Tibial nerve (tissue), 4 donors: ENCODE measurements at regions not wholly inside any gene's neighbourhood (a gene's known extent, or its start where the extent isn't known, plus 50 kb on each side); places are given as distances from the start of the nearest gene placed in this dataset.

Experiments
- DNase-seq, 2 donors: peaks; one replicate each; pipeline ENCODE4 v3.0.0-alpha.2; 2019; ENCODE audit warnings: low spot score in 2 of 2
- H3K27ac ChIP-seq, 4 donors: fragments of 200-600 bp; sonication (generic) in 3 of 4; one replicate each; pipeline ENCODE4 v1.5.1; 2017 to 2019; ENCODE audit warnings: mild to moderate bottlenecking in 1 of 4
- H3K27me3 ChIP-seq, 2 donors: fragments of 200-600 bp; sonication (generic) in 1 of 2; one replicate each; pipeline versions ENCODE4 v1.5.1 to v1.6.0; 2017 to 2019
- H3K36me3 ChIP-seq, 3 donors: fragments of 200-600 bp; sonication (generic); one replicate each; pipeline ENCODE4 v1.5.1; 2018 to 2019
- H3K4me1 ChIP-seq, 4 donors: fragments of 200-600 bp; sonication (generic) in 3 of 4; one replicate each; pipeline ENCODE4 v1.5.1; 2017 to 2019
- H3K4me3 ChIP-seq, 4 donors: fragments of 200-600 bp; sonication (generic) in 3 of 4; one replicate each; pipeline ENCODE4 v1.5.1; 2017 to 2019; ENCODE audit warnings: mild to moderate bottlenecking in 1 of 4, moderate library complexity in 1 of 4
- H3K9me3 ChIP-seq, 4 donors: fragments of 200-600 bp; sonication (generic) in 3 of 4; one replicate each; pipeline ENCODE4 v1.5.1; 2017 to 2019
- CTCF ChIP-seq, 5 experiments: fragments of 200-600 bp in 3 of 5; fragments of 450-650 bp in 2 of 5; sonication (generic) in 3 of 5; IDR thresholded peaks; one replicate each; pipeline ENCODE4 v1.5.1; 2016 to 2019; ENCODE audit warnings: antibody characterized with exemption in 5 of 5, mild to moderate bottlenecking in 3 of 5, moderate library complexity in 2 of 5
- EP300 ChIP-seq, 2 donors: sonication (generic); formaldehyde crosslinking; IDR thresholded peaks; one replicate each; pipeline ENCODE4 v1.6.1; 2017; ENCODE audit warnings: antibody characterized with exemption in 2 of 2, mild to moderate bottlenecking in 1 of 2
- POLR2A ChIP-seq, 2 donors: fragments of 450-650 bp; IDR thresholded peaks; one replicate each; pipeline ENCODE4 v1.6.1; 2017; ENCODE audit warnings: antibody characterized with exemption in 2 of 2, mild to moderate bottlenecking in 2 of 2, moderate library complexity in 2 of 2
- WGBS, 2 donors: methylation state at CpG; one replicate each; pipeline ENCODE4 v1.1.5; 2018; 5-methylcytosine and 5-hydroxymethylcytosine counted together

GRCh38 chr2:217097346-217097745, 237.5 kb upstream of the TNP1 start:
- WGBS, 2 donors = 59 to 65% methylated on average over 2 of the region's 2 CpGs

GRCh38 chr2:217096474-217097225, 236.8 kb upstream of the TNP1 start:
- H3K9me3 ChIP-seq = no peaks in the 10 kb centered on the region
- no peak overlapping the region for H3K27ac ChIP-seq
- DNase-seq = no peak
- no peaks in the 10 kb centered on the region for H3K27me3 ChIP-seq
- no peaks in the 10 kb centered on the region for H3K36me3 ChIP-seq
- 56 to 64% methylated on average over 7 of the region's 7 CpGs for WGBS, 2 donors
- H3K4me3 ChIP-seq = no peak overlapping the region
- no peak for TF ChIP-seq POLR2A (IDR thresholded peaks at IDR 0.05)
- no peak for TF ChIP-seq EP300 (IDR thresholded peaks at IDR 0.05)
- TF ChIP-seq CTCF (IDR thresholded peaks at IDR 0.05) = no peak
- peaks cover 0 to 10% (median 0%) of the 10 kb centered on the region in 4 donors for H3K4me1 ChIP-seq

More at GRCh38 chr2:217097346-217097745, 237.5 kb upstream of the TNP1 start:
- no peak for DNase-seq
- H3K4me3 ChIP-seq = no peak overlapping the region
- H3K36me3 ChIP-seq = no peaks in the 10 kb centered on the region
- peaks cover 0 to 10% (median 0%) of the 10 kb centered on the region in 4 donors for H3K4me1 ChIP-seq
- TF ChIP-seq POLR2A (IDR thresholded peaks at IDR 0.05) (no peak), CTCF (IDR thresholded peaks at IDR 0.05) (no peak), EP300 (IDR thresholded peaks at IDR 0.05) (no peak)
- no peaks in the 10 kb centered on the region for H3K27me3 ChIP-seq
- H3K9me3 ChIP-seq = no peaks in the 10 kb centered on the region
- H3K27ac ChIP-seq = no peak overlapping the region

GRCh38 chr2:217095511-217096205, 235.8 kb upstream of the TNP1 start:
- Histone ChIP-seq H3K27me3 (no peaks in the 10 kb centered on the region), H3K4me1 (peaks cover 0 to 11% (median 0%) of the 10 kb centered on the region in 4 donors), H3K36me3 (no peaks in the 10 kb centered on the region), H3K4me3 (no peak overlapping the region), H3K27ac (no peak overlapping the region), H3K9me3 (no peaks in the 10 kb centered on the region)
- TF ChIP-seq CTCF (IDR thresholded peaks at IDR 0.05) (no peak), EP300 (IDR thresholded peaks at IDR 0.05) (no peak), POLR2A (IDR thresholded peaks at IDR 0.05) (no peak)
- WGBS, 2 donors = 81 to 86% methylated on average over 4 of the region's 4 CpGs
- DNase-seq = no peak

- no peak for DNase-seq
- H3K27ac ChIP-seq = peak overlapping the region in 1 of 4 donors; percentile 11
- H3K36me3 ChIP-seq = no peaks in the 10 kb centered on the region
- peaks cover 0 to 7% (median 0%) of the 10 kb centered on the region in 4 donors for H3K4me1 ChIP-seq
- no peaks in the 10 kb centered on the region for H3K27me3 ChIP-seq
- H3K4me3 ChIP-seq = no peak overlapping the region
- H3K9me3 ChIP-seq = no peaks in the 10 kb centered on the region
- TF ChIP-seq CTCF (IDR thresholded peaks at IDR 0.05) (no peak), EP300 (IDR thresholded peaks at IDR 0.05) (no peak), POLR2A (IDR thresholded peaks at IDR 0.05) (no peak)
- 82 to 89% methylated on average over 17 of the region's 17 CpGs for WGBS, 2 donors
These were observed 233.0 kb upstream of the TNP1 start for GRCh38 chr2:217092710-217093379.
